ENCODE measurements at regions not wholly inside any gene's neighbourhood (a gene's known extent, or its start where the extent isn't known, plus 50 kb on each side); places are given as distances from the start of the nearest gene placed in this dataset.

- TF ChIP-seq CTCF (IDR thresholded peaks at IDR 0.05; ENCODE audit: low read depth, low read length, poor library complexity, severe bottlenecking) (no peak), EZH2phosphoT487 (IDR thresholded peaks at IDR 0.05; ENCODE audit: borderline replicate concordance, low read length) (no peak)
Measured at GRCh38 chr4:124555959-124556358, 156.6 kb downstream of the ANKRD50 start.

All from DOHH2 (cell line).